ENCODE measurements at regions not wholly inside any gene's neighbourhood (a gene's known extent, or its start where the extent isn't known, plus 50 kb on each side); places are given as distances from the start of the nearest gene placed in this dataset.

- Histone ChIP-seq H2BK120ac (ENCODE audit: low read depth, low read length) (no peak overlapping the region), H3K9me3 (ENCODE audit: control insufficient read depth, insufficient read depth, low read length) (peaks cover 8% of the 10 kb centered on the region), H4K91ac (ENCODE audit: insufficient read depth, low read depth, low read length) (no peak overlapping the region), H2BK5ac (ENCODE audit: low read depth, low read length, poor library complexity, severe bottlenecking) (no peak overlapping the region), H3K56ac (ENCODE audit: extremely low read depth, insufficient read depth, low read length) (no peak overlapping the region), H3K18ac (ENCODE audit: low read depth, low read length) (no peak overlapping the region), H4K5ac (ENCODE audit: low read depth, low read length) (no peak overlapping the region), H3K14ac (replicated peaks; ENCODE audit: low read depth, low read length) (no peak overlapping the region), H3K27ac (ENCODE audit: insufficient read depth, low read length) (no peak overlapping the region), H3K9ac (ENCODE audit: low read depth, low read length) (no peak overlapping the region), H3K4me1 (ENCODE audit: control insufficient read depth, insufficient read depth, low read length) (no peaks in the 10 kb centered on the region), H3K36me3 (ENCODE audit: control insufficient read depth, insufficient read depth, low read length) (no peaks in the 10 kb centered on the region), H4K8ac (ENCODE audit: low read depth in 2 of 2, low read length in 2 of 2) (no peak overlapping the region), H3K9me1 (ENCODE audit: insufficient read depth, low read length) (no peaks in the 10 kb centered on the region), H2BK20ac (ENCODE audit: low read depth, low read length) (no peak overlapping the region), H2AK5ac (ENCODE audit: low read depth, low read length) (no peak overlapping the region), H2AFZ (replicated peaks; ENCODE audit: low read length, poor library complexity) (no peak overlapping the region), H3K4ac (ENCODE audit: low read depth, low read length) (no peak overlapping the region), H3K79me1 (ENCODE audit: low read depth in 1 of 2, low read length in 2 of 2) (no peaks in the 10 kb centered on the region), H3K27me3 (ENCODE audit: control insufficient read depth, insufficient read depth, low read length) (no peaks in the 10 kb centered on the region), H3K4me3 (ENCODE audit: insufficient read depth, low read depth, low read length) (no peak overlapping the region), H2BK15ac (ENCODE audit: low read depth, low read length) (no peak overlapping the region), H3K23ac (ENCODE audit: low read depth, low read length) (no peak overlapping the region), H2AK9ac (replicated peaks; ENCODE audit: low read depth, low read length, poor library complexity) (no peak overlapping the region), H3K4me2 (ENCODE audit: low read depth, low read length) (no peak overlapping the region), H4K20me1 (ENCODE audit: insufficient read depth, low read length) (no peaks in the 10 kb centered on the region)
- in situ Hi-C loops (cut with MboI; ENCODE audit: low sequenced_read_pairs) (no loop called here), dilution Hi-C loops (cut with HindIII; ENCODE audit: low sequenced_read_pairs, unreplicated experiment) (no loop called here), intact Hi-C loops (cut with micrococcal nuclease) (no loop called here)
- DNase-seq (no peak), ATAC-seq (ENCODE audit: low read depth) (no peak)
- ChIA-PET CTCF (no interaction called here), POLR2A (ENCODE audit: unreplicated experiment) (no interaction called here)
- TF ChIP-seq USF2 (IDR thresholded peaks at IDR 0.05; ENCODE audit: low read depth, low read length) (no peak), BHLHE40 (IDR thresholded peaks at IDR 0.05; ENCODE audit: low read depth, low read length) (no peak), CTCF (conservative IDR thresholded peaks at IDR 0.05; ENCODE audit: low read depth, low read length) (no peak), MAFK (IDR thresholded peaks at IDR 0.05; ENCODE audit: low read depth, low read length) (no peak), CHD1 (IDR thresholded peaks at IDR 0.05; ENCODE audit: low read depth, low read length) (no peak), SMC3 (IDR thresholded peaks at IDR 0.05; ENCODE audit: low read depth, low read length) (no peak), POLR2A (IDR thresholded peaks at IDR 0.05; ENCODE audit: low read depth, low read length) (no peak), MXI1 (IDR thresholded peaks at IDR 0.05; ENCODE audit: borderline replicate concordance, low read depth, low read length) (no peak), ELK1 (IDR thresholded peaks at IDR 0.05; ENCODE audit: borderline replicate concordance, low read depth, low read length) (no peak), CEBPB (IDR thresholded peaks at IDR 0.05; ENCODE audit: low read depth, low read length) (no peak), RFX5 (IDR thresholded peaks at IDR 0.05; ENCODE audit: low read depth, low read length) (no peak), MAZ (IDR thresholded peaks at IDR 0.05; ENCODE audit: borderline replicate concordance, low read depth, low read length) (no peak), FOS (IDR thresholded peaks at IDR 0.05; ENCODE audit: low read depth, low read length) (no peak)
- WGBS, 2 experiments (ENCODE audit: extremely low coverage in 2 of 2, insufficient read length in 1 of 2) = no CpG with 5 or more reads among the region's 2 CpGs
- no TSS peak for BruUV-seq (replicated peaks)
Observed at GRCh38 chr6:10266061-10266460, 148.8 kb downstream of the TFAP2A start.
